Activated naive CD8-positive, alpha-beta T cell treated with anti-CD3 and anti-CD28 coated beads for 36 hours (primary cell): ENCODE measurements at regions not wholly inside any gene's neighbourhood (a gene's known extent, or its start where the extent isn't known, plus 50 kb on each side); places are given as distances from the start of the nearest gene placed in this dataset.

Source experiments
- DNase-seq: peaks from one replicate; pipeline ENCODE4 v3.0.0; 2021
- H3K27ac Mint-ChIP-seq: one replicate; pipeline ENCODE4 v1.8.0; 2022; ENCODE audit warnings: mild to moderate bottlenecking, moderate library complexity, mixed read lengths
- H3K27me3 Mint-ChIP-seq: one replicate; pipeline ENCODE4 v1.8.0; 2022; ENCODE audit warnings: mild to moderate bottlenecking, mixed read lengths
- H3K36me3 Mint-ChIP-seq: one replicate; pipeline ENCODE4 v1.8.0; 2021; ENCODE audit warnings: mild to moderate bottlenecking, mixed read lengths
- H3K4me1 Mint-ChIP-seq: one replicate; pipeline ENCODE4 v1.8.0; 2021; ENCODE audit warnings: mixed read lengths
- H3K4me3 Mint-ChIP-seq: one replicate; pipeline ENCODE4 v1.8.0; 2022; ENCODE audit warnings: mild to moderate bottlenecking, moderate library complexity, mixed read lengths
- H3K9me3 Mint-ChIP-seq: one replicate; pipeline ENCODE4 v1.8.0; 2022; ENCODE audit warnings: mixed read lengths

- Mint-ChIP-seq H3K4me3 (no peak overlapping the region), H3K9me3 (peaks cover 8% of the 10 kb centered on the region), H3K27me3 (no peaks in the 10 kb centered on the region), H3K27ac (no peak overlapping the region), H3K36me3 (peaks cover 2% of the 10 kb centered on the region), H3K4me1 (no peaks in the 10 kb centered on the region)
- no peak for DNase-seq
These were observed 380.8 kb upstream of the CADM1 start for GRCh38 chr11:115884800-115885534.

GRCh38 chr11:115874843-115875242, 370.6 kb upstream of the CADM1 start:
- Mint-ChIP-seq H3K4me1 (no peaks in the 10 kb centered on the region), H3K9me3 (peaks cover 4% of the 10 kb centered on the region), H3K4me3 (no peak overlapping the region), H3K27me3 (peaks cover 9% of the 10 kb centered on the region), H3K36me3 (no peaks in the 10 kb centered on the region), H3K27ac (no peak overlapping the region)
- DNase-seq, result no peak

- DNase-seq, result no peak
- no peak overlapping the region for H3K27ac Mint-ChIP-seq
- no peaks in the 10 kb centered on the region for H3K36me3 Mint-ChIP-seq
- H3K27me3 Mint-ChIP-seq, result peaks cover 9% of the 10 kb centered on the region
- peaks cover 2% of the 10 kb centered on the region for H3K9me3 Mint-ChIP-seq
- H3K4me1 Mint-ChIP-seq, result no peaks in the 10 kb centered on the region
- no peak overlapping the region for H3K4me3 Mint-ChIP-seq
These were observed 369.6 kb upstream of the CADM1 start for GRCh38 chr11:115873813-115874212.

- Mint-ChIP-seq H3K36me3 (no peaks in the 10 kb centered on the region), H3K9me3 (no peaks in the 10 kb centered on the region), H3K27me3 (peaks cover 9% of the 10 kb centered on the region), H3K27ac (no peak overlapping the region), H3K4me3 (no peak overlapping the region), H3K4me1 (no peaks in the 10 kb centered on the region)
- DNase-seq, result no peak
These were observed 368.2 kb upstream of the CADM1 start for GRCh38 chr11:115872416-115872815.

- Mint-ChIP-seq H3K4me3 (no peak overlapping the region), H3K27ac (no peak overlapping the region), H3K36me3 (no peaks in the 10 kb centered on the region), H3K9me3 (peaks cover 1% of the 10 kb centered on the region), H3K27me3 (peaks cover 9% of the 10 kb centered on the region), H3K4me1 (no peaks in the 10 kb centered on the region)
- DNase-seq, result no peak
These were observed 367.0 kb upstream of the CADM1 start for GRCh38 chr11:115871161-115871760.

GRCh38 chr11:115869780-115870431, 365.7 kb upstream of the CADM1 start:
- Mint-ChIP-seq H3K36me3 (no peaks in the 10 kb centered on the region), H3K9me3 (peaks cover 2% of the 10 kb centered on the region), H3K4me3 (no peak overlapping the region), H3K27ac (no peak overlapping the region), H3K4me1 (no peaks in the 10 kb centered on the region), H3K27me3 (peaks cover 9% of the 10 kb centered on the region)
- no peak for DNase-seq

GRCh38 chr11:115869131-115869530, 364.9 kb upstream of the CADM1 start:
- no peak for DNase-seq

GRCh38 chr11:115860246-115860645, 356.0 kb upstream of the CADM1 start:
- H3K27me3 Mint-ChIP-seq, result no peaks in the 10 kb centered on the region
- H3K4me1 Mint-ChIP-seq, result no peaks in the 10 kb centered on the region
- no peak for DNase-seq
- H3K36me3 Mint-ChIP-seq, result no peaks in the 10 kb centered on the region
- H3K9me3 Mint-ChIP-seq, result peaks cover 13% of the 10 kb centered on the region
- H3K4me3 Mint-ChIP-seq, result no peak overlapping the region
- H3K27ac Mint-ChIP-seq, result no peak overlapping the region

More at GRCh38 chr11:115869131-115869530, 364.9 kb upstream of the CADM1 start:
- H3K9me3 Mint-ChIP-seq, result peaks cover 4% of the 10 kb centered on the region
- H3K27ac Mint-ChIP-seq, result no peak overlapping the region
- no peak overlapping the region for H3K4me3 Mint-ChIP-seq
- no peaks in the 10 kb centered on the region for H3K36me3 Mint-ChIP-seq
- peaks cover 8% of the 10 kb centered on the region for H3K27me3 Mint-ChIP-seq
- H3K4me1 Mint-ChIP-seq, result no peaks in the 10 kb centered on the region

GRCh38 chr11:115848611-115849010, 344.4 kb upstream of the CADM1 start:
- Mint-ChIP-seq H3K27ac (no peak overlapping the region), H3K36me3 (no peaks in the 10 kb centered on the region), H3K9me3 (peaks cover 15% of the 10 kb centered on the region), H3K4me1 (no peaks in the 10 kb centered on the region), H3K4me3 (no peak overlapping the region), H3K27me3 (no peaks in the 10 kb centered on the region)
- no peak for DNase-seq

- H3K4me1 Mint-ChIP-seq, result no peaks in the 10 kb centered on the region
- no peaks in the 10 kb centered on the region for H3K36me3 Mint-ChIP-seq
- H3K27ac Mint-ChIP-seq, result no peak overlapping the region
- H3K27me3 Mint-ChIP-seq, result no peaks in the 10 kb centered on the region
- no peak for DNase-seq
- no peak overlapping the region for H3K4me3 Mint-ChIP-seq
- H3K9me3 Mint-ChIP-seq, result peaks cover 11% of the 10 kb centered on the region
These were observed 343.9 kb upstream of the CADM1 start for GRCh38 chr11:115848080-115848479.

GRCh38 chr11:115845872-115846271, 341.7 kb upstream of the CADM1 start:
- Mint-ChIP-seq H3K27me3 (peaks cover 3% of the 10 kb centered on the region), H3K4me3 (no peak overlapping the region), H3K9me3 (peaks cover 9% of the 10 kb centered on the region), H3K27ac (no peak overlapping the region), H3K36me3 (no peaks in the 10 kb centered on the region), H3K4me1 (no peaks in the 10 kb centered on the region)
- no peak for DNase-seq

GRCh38 chr11:115843685-115844084, 339.5 kb upstream of the CADM1 start:
- peaks cover 3% of the 10 kb centered on the region for H3K27me3 Mint-ChIP-seq
- no peak for DNase-seq
- no peak overlapping the region for H3K27ac Mint-ChIP-seq
- no peaks in the 10 kb centered on the region for H3K36me3 Mint-ChIP-seq
- no peaks in the 10 kb centered on the region for H3K4me1 Mint-ChIP-seq
- H3K9me3 Mint-ChIP-seq, result peaks cover 2% of the 10 kb centered on the region
- no peak overlapping the region for H3K4me3 Mint-ChIP-seq

GRCh38 chr11:115843111-115843510, 338.9 kb upstream of the CADM1 start:
- Mint-ChIP-seq H3K9me3 (peaks cover 2% of the 10 kb centered on the region), H3K4me3 (no peak overlapping the region), H3K36me3 (no peaks in the 10 kb centered on the region), H3K27me3 (peaks cover 3% of the 10 kb centered on the region), H3K27ac (no peak overlapping the region), H3K4me1 (no peaks in the 10 kb centered on the region)
- no peak for DNase-seq

GRCh38 chr11:115820026-115820425, 315.8 kb upstream of the CADM1 start:
- H3K9me3 Mint-ChIP-seq, result peaks cover 7% of the 10 kb centered on the region
- H3K4me1 Mint-ChIP-seq, result no peaks in the 10 kb centered on the region
- no peak overlapping the region for H3K27ac Mint-ChIP-seq
- no peak overlapping the region for H3K4me3 Mint-ChIP-seq
- H3K27me3 Mint-ChIP-seq, result peaks cover 3% of the 10 kb centered on the region
- no peak for DNase-seq
- no peaks in the 10 kb centered on the region for H3K36me3 Mint-ChIP-seq

- H3K27ac Mint-ChIP-seq, result no peak overlapping the region
- DNase-seq, result no peak
- H3K9me3 Mint-ChIP-seq, result peaks cover 7% of the 10 kb centered on the region
- H3K36me3 Mint-ChIP-seq, result no peaks in the 10 kb centered on the region
- H3K4me1 Mint-ChIP-seq, result no peaks in the 10 kb centered on the region
- peaks cover 3% of the 10 kb centered on the region for H3K27me3 Mint-ChIP-seq
- H3K4me3 Mint-ChIP-seq, result no peak overlapping the region
These were observed 314.8 kb upstream of the CADM1 start for GRCh38 chr11:115819014-115819413.
